GM12878 (cell line): ENCODE measurements at regions not wholly inside any gene's neighbourhood (a gene's known extent, or its start where the extent isn't known, plus 50 kb on each side); places are given as distances from the start of the nearest gene placed in this dataset.

Experiments
- CHD4 ChIP-seq: fragments of 200-600 bp; sonication (generic); IDR thresholded peaks from 2 replicates; pipeline ENCODE4 v1.6.1; 2016; ENCODE audit warnings: mild to moderate bottlenecking
- CTCF ChIP-seq, 3 experiments: IDR thresholded peaks in 2 of 3; conservative IDR thresholded peaks in 1 of 3; 2 replicates each; pipeline ENCODE4 v1.5.1; 2011; ENCODE audit warnings: low read depth in 3 of 3, low read length in 3 of 3, mild to moderate bottlenecking in 3 of 3, control low read depth in 2 of 3, moderate library complexity in 2 of 3, inconsistent platforms in 1 of 3, mixed read lengths in 1 of 3; ENCODE audit not compliant: control insufficient read depth in 2 of 3, insufficient read depth in 1 of 3; ENCODE audit errors: extremely low read depth in 1 of 3
- HDAC6 ChIP-seq: fragments of 200-600 bp; sonication (generic); IDR thresholded peaks from one replicate; pipeline ENCODE4 v1.8.0; 2017; ENCODE audit warnings: antibody characterized with exemption; ENCODE audit not compliant: unreplicated experiment
- MXI1 ChIP-seq: fragments of 150-350 bp; IDR thresholded peaks from 2 replicates; pipeline ENCODE4 v1.6.1; 2011; ENCODE audit warnings: low read depth, mild to moderate bottlenecking, inconsistent platforms, low read length, improper control_type of control experiment
- POLR2A ChIP-seq: IDR thresholded peaks from 2 replicates; pipeline ENCODE4 v1.6.1; 2011; ENCODE audit warnings: low read depth, mild to moderate bottlenecking, low read length
- RAD21 ChIP-seq: IDR thresholded peaks from 2 replicates; pipeline ENCODE4 v1.6.1; 2011; ENCODE audit warnings: mild to moderate bottlenecking, low read depth, low read length, moderate library complexity; ENCODE audit not compliant: insufficient read depth
- SIN3A ChIP-seq: IDR thresholded peaks from 2 replicates; pipeline ENCODE4 v1.6.1; 2012; ENCODE audit warnings: low read depth, low read length, improper control_type of control experiment
- TAF1 ChIP-seq: IDR thresholded peaks from 2 replicates; pipeline ENCODE4 v1.6.1; 2011; ENCODE audit warnings: mild to moderate bottlenecking, low read depth, low read length, borderline replicate concordance

GRCh38 chr14:71320734-71321573 is 413.7 kb downstream of the PCNX1 start:
- TF ChIP-seq RAD21 (peak; percentile 19; the same call in 1 of the 2 replicates), POLR2A (peak; percentile 52), HDAC6 (peak; percentile 65), CTCF (IDR thresholded peaks at IDR 0.05 in 2 of 3, conservative IDR thresholded peaks at IDR 0.05 in 1 of 3; ENCODE audit: control insufficient read depth in 2 of 3, extremely low read depth in 1 of 3, insufficient read depth in 1 of 3, low read depth in 3 of 3, low read length in 3 of 3) (no peak; a peak in 1 of 6 replicates), CHD4 (no peak), TAF1 (peak; percentile 31; the same call in 1 of the 2 replicates), SIN3A (peak; percentile 66; the same call in 1 of the 2 replicates), MXI1 (no peak; the same call in 1 of the 2 replicates)
